NB4 (cell line): ENCODE measurements at regions not wholly inside any gene's neighbourhood (a gene's known extent, or its start where the extent isn't known, plus 50 kb on each side); places are given as distances from the start of the nearest gene placed in this dataset.

Source experiments
- MYC ChIP-seq: IDR thresholded peaks from 2 replicates; pipeline ENCODE4 v1.6.1; 2011; ENCODE audit warnings: low read depth, low read length
- POLR2A ChIP-seq: IDR thresholded peaks from 2 replicates; pipeline ENCODE4 v1.6.1; 2011; ENCODE audit warnings: mild to moderate bottlenecking; ENCODE audit not compliant: insufficient read length; ENCODE audit errors: extremely low read depth
- TF ChIP-seq, protein P1 (sequence below): IDR thresholded peaks from one replicate; pipeline ENCODE4 v1.5.1; 2012; ENCODE audit warnings: low read depth, low read length

DNA sequence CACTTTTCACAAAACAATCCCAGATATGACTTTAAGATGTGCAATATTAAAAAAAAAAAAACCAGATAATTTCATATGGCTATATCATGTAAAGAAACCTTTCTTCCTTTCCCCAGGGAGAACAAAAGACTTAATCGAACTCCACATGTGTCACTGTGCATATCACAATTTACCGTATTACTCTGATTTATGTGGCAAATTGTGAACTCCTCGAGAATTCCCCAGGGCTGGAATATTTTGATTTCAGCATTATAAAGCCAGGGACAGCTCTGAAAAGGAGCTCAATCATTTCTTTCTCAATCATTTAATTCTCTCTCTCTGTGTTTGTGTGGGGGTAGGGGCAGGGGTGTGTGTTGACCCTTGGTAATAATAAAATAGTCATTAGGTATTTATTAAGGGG is 165.8 kb downstream of the TDRD15 start:
- TF ChIP-seq POLR2A (no peak), MYC (no peak)
- TF ChIP-seq, protein P1, sequence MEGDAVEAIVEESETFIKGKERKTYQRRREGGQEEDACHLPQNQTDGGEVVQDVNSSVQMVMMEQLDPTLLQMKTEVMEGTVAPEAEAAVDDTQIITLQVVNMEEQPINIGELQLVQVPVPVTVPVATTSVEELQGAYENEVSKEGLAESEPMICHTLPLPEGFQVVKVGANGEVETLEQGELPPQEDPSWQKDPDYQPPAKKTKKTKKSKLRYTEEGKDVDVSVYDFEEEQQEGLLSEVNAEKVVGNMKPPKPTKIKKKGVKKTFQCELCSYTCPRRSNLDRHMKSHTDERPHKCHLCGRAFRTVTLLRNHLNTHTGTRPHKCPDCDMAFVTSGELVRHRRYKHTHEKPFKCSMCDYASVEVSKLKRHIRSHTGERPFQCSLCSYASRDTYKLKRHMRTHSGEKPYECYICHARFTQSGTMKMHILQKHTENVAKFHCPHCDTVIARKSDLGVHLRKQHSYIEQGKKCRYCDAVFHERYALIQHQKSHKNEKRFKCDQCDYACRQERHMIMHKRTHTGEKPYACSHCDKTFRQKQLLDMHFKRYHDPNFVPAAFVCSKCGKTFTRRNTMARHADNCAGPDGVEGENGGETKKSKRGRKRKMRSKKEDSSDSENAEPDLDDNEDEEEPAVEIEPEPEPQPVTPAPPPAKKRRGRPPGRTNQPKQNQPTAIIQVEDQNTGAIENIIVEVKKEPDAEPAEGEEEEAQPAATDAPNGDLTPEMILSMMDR: no peak
